ENCODE measurements at regions not wholly inside any gene's neighbourhood (a gene's known extent, or its start where the extent isn't known, plus 50 kb on each side); places are given as distances from the start of the nearest gene placed in this dataset.

DNA sequence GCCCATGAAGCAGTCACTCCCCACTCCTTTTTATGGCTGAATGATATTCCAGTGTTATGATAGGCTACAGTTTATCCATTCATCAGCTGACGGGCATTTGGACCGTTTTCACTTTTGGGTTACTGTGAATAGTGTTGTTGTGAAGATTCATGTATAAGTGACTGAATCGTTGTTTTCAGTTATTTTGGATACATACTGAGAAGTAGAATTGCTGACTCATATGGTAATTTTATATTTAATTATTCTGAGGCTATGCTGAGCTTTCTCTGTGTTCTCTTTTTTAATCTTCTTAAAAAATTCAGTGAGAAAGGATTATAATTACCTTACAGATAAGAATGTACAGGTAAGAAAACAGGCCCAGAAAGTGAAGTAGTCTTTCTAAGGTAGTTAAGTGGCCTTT lies 117.9 kb upstream of the MPHOSPH6 start:
- H3K27me3 ChIP-seq (ENCODE audit: control insufficient read depth in 2 of 2, insufficient read depth in 2 of 2, low read length in 2 of 2) = peaks cover 2 to 4% of the 10 kb centered on the region in 2 experiments
- CTCF ChIA-PET = no interaction called here
- no peaks in the 10 kb centered on the region for H4K20me1 ChIP-seq (replicated peaks; ENCODE audit: control insufficient read depth, extremely low read depth, insufficient read depth, low read length)
- no peaks in the 10 kb centered on the region for H3K79me2 ChIP-seq (ENCODE audit: control insufficient read depth, insufficient read depth, low read length)
- intact Hi-C loops (cut with micrococcal nuclease) = no loop called here
- TF ChIP-seq POLR2A (IDR thresholded peaks at IDR 0.05; ENCODE audit: low read depth, low read length) (no peak), GATA2 (IDR thresholded peaks at IDR 0.05; ENCODE audit: insufficient read depth, insufficient read length, low read depth, low read length) (no peak), FOS (IDR thresholded peaks at IDR 0.05; ENCODE audit: borderline replicate concordance, insufficient read depth, low read length) (no peak), JUN (IDR thresholded peaks at IDR 0.05; ENCODE audit: borderline replicate concordance, insufficient read depth, insufficient read length, low read depth) (no peak), MYC (IDR thresholded peaks at IDR 0.05; ENCODE audit: low read depth, low read length) (no peak), EZH2 (IDR thresholded peaks at IDR 0.05; ENCODE audit: borderline replicate concordance, low read depth, low read length, severe bottlenecking) (no peak), POLR2AphosphoS5 (IDR thresholded peaks at IDR 0.05; ENCODE audit: insufficient read depth, low read depth, low read length) (no peak)
- TF ChIP-seq, protein P1, sequence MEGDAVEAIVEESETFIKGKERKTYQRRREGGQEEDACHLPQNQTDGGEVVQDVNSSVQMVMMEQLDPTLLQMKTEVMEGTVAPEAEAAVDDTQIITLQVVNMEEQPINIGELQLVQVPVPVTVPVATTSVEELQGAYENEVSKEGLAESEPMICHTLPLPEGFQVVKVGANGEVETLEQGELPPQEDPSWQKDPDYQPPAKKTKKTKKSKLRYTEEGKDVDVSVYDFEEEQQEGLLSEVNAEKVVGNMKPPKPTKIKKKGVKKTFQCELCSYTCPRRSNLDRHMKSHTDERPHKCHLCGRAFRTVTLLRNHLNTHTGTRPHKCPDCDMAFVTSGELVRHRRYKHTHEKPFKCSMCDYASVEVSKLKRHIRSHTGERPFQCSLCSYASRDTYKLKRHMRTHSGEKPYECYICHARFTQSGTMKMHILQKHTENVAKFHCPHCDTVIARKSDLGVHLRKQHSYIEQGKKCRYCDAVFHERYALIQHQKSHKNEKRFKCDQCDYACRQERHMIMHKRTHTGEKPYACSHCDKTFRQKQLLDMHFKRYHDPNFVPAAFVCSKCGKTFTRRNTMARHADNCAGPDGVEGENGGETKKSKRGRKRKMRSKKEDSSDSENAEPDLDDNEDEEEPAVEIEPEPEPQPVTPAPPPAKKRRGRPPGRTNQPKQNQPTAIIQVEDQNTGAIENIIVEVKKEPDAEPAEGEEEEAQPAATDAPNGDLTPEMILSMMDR (IDR thresholded peaks at IDR 0.05; ENCODE audit: extremely low read depth in 1 of 2, insufficient read depth in 1 of 2, low read depth in 1 of 2, low read length in 2 of 2) = no peak
- TF ChIP-seq, protein P2, sequence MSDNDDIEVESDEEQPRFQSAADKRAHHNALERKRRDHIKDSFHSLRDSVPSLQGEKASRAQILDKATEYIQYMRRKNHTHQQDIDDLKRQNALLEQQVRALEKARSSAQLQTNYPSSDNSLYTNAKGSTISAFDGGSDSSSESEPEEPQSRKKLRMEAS (IDR thresholded peaks at IDR 0.05; ENCODE audit: insufficient read depth, insufficient read length) = no peak
- H3K27ac ChIP-seq (ENCODE audit: insufficient read depth, low read depth, low read length) = no peak overlapping the region
- BruUV-seq (replicated peaks) = no TSS peak
- no peak overlapping the region for H3K4me2 ChIP-seq (ENCODE audit: insufficient read depth, low read length)
- no peaks in the 10 kb centered on the region for H3K9me3 ChIP-seq (replicated peaks; ENCODE audit: control insufficient read depth, insufficient read depth, low read length)
- POLR2A ChIA-PET = no interaction called here
- DNase-seq (ENCODE audit: low read depth, low spot score) (no peak), FAIRE-seq (no peak)
- no peaks in the 10 kb centered on the region for H3K36me3 ChIP-seq (ENCODE audit: control insufficient read depth in 2 of 2, extremely low read depth in 1 of 2, insufficient read depth in 2 of 2, low read length in 2 of 2)
- H3K4me3 ChIP-seq (replicated peaks in 1 of 3; ENCODE audit: insufficient read depth in 1 of 3, low read depth in 1 of 3, low read length in 3 of 3) = no peak overlapping the region
- H3K9ac ChIP-seq (replicated peaks; ENCODE audit: extremely low read depth, insufficient read depth, low read length) = no peak overlapping the region
- dilution Hi-C loops (cut with MboI; ENCODE audit: extremely low pct_ligation_motif_present, low sequenced_read_pairs) = no loop called here
- no peak overlapping the region for H2AFZ ChIP-seq (ENCODE audit: low read depth, low read length)
- no peaks in the 10 kb centered on the region for H3K4me1 ChIP-seq (ENCODE audit: control insufficient read depth, extremely low read depth, insufficient read depth, low read length)
- no peaks in the 10 kb centered on the region for H3K9me1 ChIP-seq (replicated peaks; ENCODE audit: control insufficient read depth, extremely low read depth, insufficient read depth, low read length)

Measured in endothelial cell of umbilical vein (primary cell).